HG03439 (cell line): ENCODE measurements at regions not wholly inside any gene's neighbourhood (a gene's known extent, or its start where the extent isn't known, plus 50 kb on each side); places are given as distances from the start of the nearest gene placed in this dataset.
"Not testable (repeated sequence)": the region's sequence is repeated elsewhere in the genome, so short reads cannot be mapped to it uniquely, and the experiment has no call there.

Source experiments
- ATAC-seq: cut with Tn5 transposase; IDR thresholded peaks from one replicate; pipeline ENCODE4 v1.9.1; 2021; ENCODE audit warnings: mild to moderate bottlenecking, moderate library complexity; ENCODE audit not compliant: unreplicated experiment

- no peak for ATAC-seq
These were observed 140.0 kb downstream of the NDUFA12 start for GRCh38 chr12:94863321-94864035.

GRCh38 chr12:94862421-94862820 lies 141.1 kb downstream of the NDUFA12 start:
- ATAC-seq: no peak

- no peak for ATAC-seq
These were observed 147.2 kb downstream of the NDUFA12 start for GRCh38 chr12:94856324-94856723.

GRCh38 chr12:94855853-94856252 lies 147.6 kb downstream of the NDUFA12 start:
- ATAC-seq: no peak

GRCh38 chr12:94851396-94852028 lies 152.0 kb downstream of the NDUFA12 start:
- ATAC-seq: no peak

- ATAC-seq: no peak
These were observed 154.0 kb downstream of the NDUFA12 start for GRCh38 chr12:94849411-94849976.

GRCh38 chr12:94848966-94849365 lies 154.5 kb downstream of the NDUFA12 start:
- ATAC-seq: no peak

GRCh38 chr12:94845110-94845509 lies 158.4 kb downstream of the NDUFA12 start:
- ATAC-seq: no peak

GRCh38 chr12:94844452-94844851 lies 159.0 kb downstream of the NDUFA12 start:
- ATAC-seq: no peak

- no peak for ATAC-seq
These were observed 161.4 kb downstream of the NDUFA12 start for GRCh38 chr12:94841904-94842610.

GRCh38 chr12:94841177-94841576 lies 162.3 kb downstream of the NDUFA12 start:
- no peak for ATAC-seq

GRCh38 chr12:94839347-94839746 lies 164.2 kb downstream of the NDUFA12 start:
- peak; percentile 58 for ATAC-seq

- ATAC-seq: not testable (repeated sequence)
These were observed 166.4 kb downstream of the NDUFA12 start for GRCh38 chr12:94836952-94837670.

GRCh38 chr12:94834036-94834625 lies 169.4 kb downstream of the NDUFA12 start:
- no peak for ATAC-seq

- ATAC-seq: no peak
These were observed 170.5 kb downstream of the NDUFA12 start for GRCh38 chr12:94832780-94833681.

GRCh38 chr12:94832105-94832504 lies 171.4 kb downstream of the NDUFA12 start:
- ATAC-seq: no peak

- peak; percentile 89 for ATAC-seq
These were observed 172.3 kb downstream of the NDUFA12 start for GRCh38 chr12:94831081-94831751.

GRCh38 chr12:94829552-94829951 lies 173.9 kb downstream of the NDUFA12 start:
- ATAC-seq: no peak

GRCh38 chr12:94819011-94819410 lies 168.7 kb upstream of the TMCC3 start:
- ATAC-seq: no peak
